A673 (cell line): ENCODE measurements at regions not wholly inside any gene's neighbourhood (a gene's known extent, or its start where the extent isn't known, plus 50 kb on each side); places are given as distances from the start of the nearest gene placed in this dataset.
A peak's percentile ranks its signal among the peaks of the same experiment; 100 is the strongest.

Experiments used
- BruUV-seq: library from RNA; stranded (reverse); fragments of 400-500 nt; replicated peaks from 2 replicates; lab custom pipeline; 2021; lab: Mats Ljungman, UMichigan
- CTCF ChIA-PET: fragments of 300-600 bp; sonication (Branson Sonifier 250); formaldehyde crosslinking; loops from one replicate; lab custom pipeline; 2022; ENCODE audit warnings: antibody characterized with exemption; lab: Charles Lee
- POLR2A ChIA-PET: fragments of 300-600 bp; sonication (Branson Sonifier 250); formaldehyde crosslinking; loops from one replicate; lab custom pipeline; 2022; ENCODE audit warnings: antibody characterized with exemption; ENCODE audit not compliant: low non-redundant PET; lab: Charles Lee
- DNase-seq: peaks from one replicate; pipeline ENCODE4 v3.0.0-alpha.2; 2015; ENCODE audit warnings: low spot score
- H3K27ac ChIP-seq: fragments of 200-600 bp; sonication (generic); 2 replicates; pipeline ENCODE4 v1.5.1; 2016; ENCODE audit warnings: mixed run types, low read depth, mild to moderate bottlenecking, mixed read lengths, antibody characterized with exemption, low read length; ENCODE audit not compliant: poor library complexity, severe bottlenecking
- H3K27me3 ChIP-seq: fragments of 200-600 bp; sonication (generic); replicated peaks from 2 replicates; pipeline ENCODE4 v1.6.1; 2017; ENCODE audit warnings: mixed run types, low read depth, mild to moderate bottlenecking, mixed read lengths, antibody characterized with exemption, low read length; ENCODE audit not compliant: insufficient read depth, poor library complexity
- H3K36me3 ChIP-seq: fragments of 200-600 bp; sonication (generic); 2 replicates; pipeline ENCODE4 v1.6.1; 2016; ENCODE audit warnings: mixed run types, mild to moderate bottlenecking, mixed read lengths, antibody characterized with exemption, low read length; ENCODE audit not compliant: insufficient read depth, poor library complexity, severe bottlenecking
- H3K4me1 ChIP-seq: fragments of 200-600 bp; sonication (generic); 2 replicates; pipeline ENCODE4 v1.6.1; 2017; ENCODE audit warnings: mixed run types, mild to moderate bottlenecking, mixed read lengths, antibody characterized with exemption, low read length; ENCODE audit not compliant: insufficient read depth, poor library complexity, severe bottlenecking
- H3K4me3 ChIP-seq: fragments of 200-600 bp; sonication (generic); 2 replicates; pipeline ENCODE4 v1.5.1; 2016; ENCODE audit warnings: low read depth, mixed run types, mild to moderate bottlenecking, mixed read lengths, low read length; ENCODE audit not compliant: poor library complexity, severe bottlenecking
- H3K9me3 ChIP-seq: fragments of 200-600 bp; sonication (generic); 2 replicates; pipeline ENCODE4 v1.6.1; 2016; ENCODE audit warnings: mixed run types, low read depth, mild to moderate bottlenecking, mixed read lengths, antibody characterized with exemption, low read length; ENCODE audit not compliant: poor library complexity, severe bottlenecking
- CTCF ChIP-seq: fragments of 300-800, 200-600 bp; sonication (generic); conservative IDR thresholded peaks from 2 replicates; pipeline ENCODE4 v1.5.1; 2017; ENCODE audit warnings: low read depth, mild to moderate bottlenecking, antibody characterized with exemption, low read length, moderate library complexity, mixed read lengths
- EZH2 ChIP-seq: fragments of 200-600 bp; sonication (generic); IDR thresholded peaks from 2 replicates; pipeline ENCODE4 v1.6.1; 2017; ENCODE audit warnings: borderline replicate concordance, low read depth, mild to moderate bottlenecking, mixed read lengths, antibody characterized with exemption, low read length; ENCODE audit not compliant: poor library complexity, severe bottlenecking
- intact Hi-C: fragments of 100-400 bp; cut with micrococcal nuclease; formaldehyde crosslinking; loops from one replicate; pipeline ENCODE4 v1.10.0; 2022; ENCODE audit not compliant: unreplicated experiment

DNA sequence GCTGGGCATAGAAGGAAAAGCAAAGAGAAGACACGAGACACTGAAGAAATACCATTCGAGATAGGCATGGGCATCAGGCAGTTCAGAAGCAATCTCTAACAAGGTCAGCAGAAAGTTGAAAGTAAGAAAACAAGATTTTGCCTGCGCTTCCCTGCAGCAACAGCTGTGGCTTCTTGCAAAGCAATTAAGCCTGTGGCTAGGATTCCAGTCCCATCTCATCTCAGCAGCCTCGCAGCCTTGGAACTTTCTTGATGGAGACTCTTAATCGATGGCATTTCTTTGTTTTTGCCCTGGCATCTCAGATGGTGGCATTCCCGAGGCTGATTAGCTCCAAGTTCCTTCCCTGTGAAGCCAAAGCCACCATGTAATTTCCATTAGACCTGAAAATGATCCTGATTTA lies 64.6 kb upstream of the SPAG17 start:
- BruUV-seq, result no TSS peak
- peak; percentile 15 for DNase-seq
- Histone ChIP-seq H3K4me1 (peaks cover 5% of the 10 kb centered on the region), H3K27ac (no peak overlapping the region), H3K9me3 (no peaks in the 10 kb centered on the region), H3K27me3 (no peaks in the 10 kb centered on the region), H3K4me3 (no peak overlapping the region), H3K36me3 (no peaks in the 10 kb centered on the region)
- ChIA-PET POLR2A (no interaction called here), CTCF (no interaction called here)
- intact Hi-C loops, result no loop called here
- TF ChIP-seq EZH2 (no peak), CTCF (no peak)

DNA sequence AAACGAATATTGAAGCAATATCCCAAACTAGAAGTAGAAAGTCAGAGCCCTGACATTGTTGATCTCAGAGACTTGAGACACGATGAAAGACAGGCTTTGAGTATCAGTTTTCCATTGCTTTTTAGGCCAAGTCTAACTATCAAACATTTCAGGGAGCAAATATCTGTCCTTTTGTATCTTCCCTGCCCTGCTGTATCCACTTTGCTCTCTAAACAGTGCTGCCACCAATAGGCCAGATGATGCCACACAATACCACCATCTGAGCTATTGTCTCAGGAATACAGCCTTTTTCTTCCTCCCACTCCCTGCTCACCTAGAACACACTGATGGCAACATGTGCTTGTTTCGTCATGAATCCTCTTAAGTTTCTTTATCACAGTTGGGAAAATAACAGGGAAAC lies 62.6 kb upstream of the SPAG17 start:
- Histone ChIP-seq H3K36me3 (no peaks in the 10 kb centered on the region), H3K9me3 (no peaks in the 10 kb centered on the region), H3K27me3 (no peaks in the 10 kb centered on the region), H3K4me3 (no peak overlapping the region), H3K4me1 (peaks cover 5% of the 10 kb centered on the region), H3K27ac (no peak overlapping the region)
- TF ChIP-seq EZH2 (no peak), CTCF (peak; percentile 62)
- DNase-seq, result peak; percentile 26
- no TSS peak for BruUV-seq
- ChIA-PET POLR2A (no interaction called here), CTCF (interaction anchor here (1.0 kb wide), 1 partner anchor 170 kb away, joined by 5 read pairs; no protein-coding TSS in a partner anchor)
- intact Hi-C loops, result no loop called here

DNA sequence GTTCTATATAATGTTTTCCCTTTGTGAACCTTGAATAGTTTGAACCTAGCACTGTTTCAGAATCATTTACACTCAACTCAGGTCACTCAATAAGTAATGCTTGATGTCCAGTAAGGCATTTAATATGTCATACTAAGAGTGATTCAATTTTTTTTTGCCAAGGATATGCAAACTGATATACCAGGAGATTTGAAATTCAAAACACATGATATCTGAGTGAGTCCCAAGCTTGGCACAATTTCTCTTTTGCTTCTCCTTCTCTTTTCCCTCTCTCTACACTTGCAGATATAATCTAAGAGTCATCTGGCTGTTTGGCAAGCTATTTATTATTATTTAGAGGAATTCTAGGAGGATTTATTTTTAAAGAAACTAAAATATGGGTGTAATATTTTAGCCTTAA lies 61.6 kb upstream of the SPAG17 start:
- H3K4me1 ChIP-seq, result peaks cover 5% of the 10 kb centered on the region
- ChIA-PET POLR2A (no interaction called here), CTCF (no interaction called here)
- no TSS peak for BruUV-seq
- TF ChIP-seq EZH2, result no peak
- no peak overlapping the region for H3K4me3 ChIP-seq
- H3K27me3 ChIP-seq, result no peaks in the 10 kb centered on the region
- intact Hi-C loops, result no loop called here
- DNase-seq, result no peak
- H3K36me3 ChIP-seq, result no peaks in the 10 kb centered on the region
- no peak overlapping the region for H3K27ac ChIP-seq
- no peaks in the 10 kb centered on the region for H3K9me3 ChIP-seq

DNA sequence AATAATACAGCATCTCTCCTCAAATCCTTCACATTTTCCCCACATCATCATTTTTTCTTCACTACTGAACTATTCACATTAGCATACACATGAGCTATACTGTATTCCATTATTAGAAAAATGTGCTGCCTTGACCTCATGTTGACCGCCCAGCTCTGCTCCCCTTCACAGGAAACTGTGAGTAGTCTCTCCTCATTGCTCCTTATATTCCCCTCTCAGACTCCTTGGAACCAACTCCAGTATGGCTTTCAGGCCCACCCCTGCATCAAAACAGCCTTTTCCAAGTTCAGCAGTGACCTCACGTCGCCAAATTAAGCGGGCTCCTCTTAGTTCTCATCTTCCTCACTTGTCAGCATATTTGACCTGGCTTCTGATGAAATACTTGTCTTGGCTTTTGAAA lies 59.2 kb upstream of the SPAG17 start:
- BruUV-seq, result no TSS peak
- POLR2A ChIA-PET, result no interaction called here
- H3K36me3 ChIP-seq, result no peaks in the 10 kb centered on the region
- no peak overlapping the region for H3K4me3 ChIP-seq
- DNase-seq, result no peak
- intact Hi-C loops, result no loop called here
- TF ChIP-seq CTCF, result no peak
- TF ChIP-seq EZH2, result no peak
- no peak overlapping the region for H3K27ac ChIP-seq
- CTCF ChIA-PET, result no interaction called here
- peaks cover 2% of the 10 kb centered on the region for H3K9me3 ChIP-seq
- no peaks in the 10 kb centered on the region for H3K4me1 ChIP-seq
- H3K27me3 ChIP-seq, result no peaks in the 10 kb centered on the region
